Liver (tissue), 3 donors: ENCODE measurements at regions not wholly inside any gene's neighbourhood (a gene's known extent, or its start where the extent isn't known, plus 50 kb on each side); places are given as distances from the start of the nearest gene placed in this dataset.

ENCODE experiments used
- FOXA1 ChIP-seq: IDR thresholded peaks from 2 replicates; pipeline ENCODE4 v1.6.1; 2016; ENCODE audit warnings: antibody characterized with exemption
- GABPA ChIP-seq, 2 donors: IDR thresholded peaks in 1 of 2; conservative IDR thresholded peaks in 1 of 2; 2 replicates each; pipeline ENCODE4 v1.6.1; 2016; ENCODE audit warnings: antibody characterized with exemption in 2 of 2, mild to moderate bottlenecking in 1 of 2, moderate library complexity in 1 of 2
- HNF4G ChIP-seq: IDR thresholded peaks from 2 replicates; pipeline ENCODE4 v1.6.1; 2016; ENCODE audit warnings: antibody characterized with exemption
- JUND ChIP-seq, 2 donors: IDR thresholded peaks; 2 replicates each; pipeline ENCODE4 v1.6.1; 2016; ENCODE audit warnings: antibody characterized with exemption in 2 of 2
- RAD21 ChIP-seq, 2 donors: IDR thresholded peaks; 2 replicates each; pipeline ENCODE4 v1.6.1; 2016; ENCODE audit warnings: antibody characterized with exemption in 2 of 2, mild to moderate bottlenecking in 2 of 2
- SP1 ChIP-seq: IDR thresholded peaks from 2 replicates; pipeline ENCODE4 v1.6.1; 2018; ENCODE audit warnings: antibody characterized with exemption, mild to moderate bottlenecking
- TAF1 ChIP-seq: conservative IDR thresholded peaks from 2 replicates; pipeline ENCODE4 v1.6.1; 2016; ENCODE audit warnings: antibody characterized with exemption, mild to moderate bottlenecking
- TF ChIP-seq, protein P1 (sequence below): fragments of 150-350 bp; IDR thresholded peaks from 2 replicates; pipeline ENCODE4 v1.5.1; 2017; ENCODE audit warnings: improper control_type of control experiment, low read depth, low read length; ENCODE audit not compliant: missing input control
- TF ChIP-seq, protein P2 (sequence below): IDR thresholded peaks from 2 replicates; pipeline ENCODE4 v1.6.1; 2016; ENCODE audit warnings: antibody characterized with exemption, mild to moderate bottlenecking
- TF ChIP-seq, protein P3 (sequence below): IDR thresholded peaks from 2 replicates; pipeline ENCODE4 v1.6.1; 2016; ENCODE audit warnings: antibody characterized with exemption
- donor health status: healthy.
- donor health status: healthy.

DNA sequence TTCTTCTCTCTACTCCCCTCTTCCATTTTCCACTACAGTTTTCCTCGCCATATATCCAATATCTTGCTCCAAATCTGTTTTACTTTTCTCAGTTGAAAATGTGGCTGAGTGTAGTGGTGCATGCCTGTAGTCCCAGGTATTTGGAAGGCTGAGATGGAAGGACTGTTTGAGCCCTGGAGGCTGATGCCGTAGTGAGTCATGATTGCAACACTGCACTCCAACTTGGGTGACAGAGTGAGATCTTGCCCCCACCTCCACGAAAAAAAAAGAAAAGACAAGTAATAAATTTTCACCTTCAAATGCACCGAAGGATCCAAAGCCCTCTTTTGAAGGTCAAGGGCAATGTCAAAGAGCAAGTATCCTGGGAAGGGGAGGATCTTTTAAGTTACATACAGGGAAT is 592.3 kb downstream of the TMEM114 start:
- TF ChIP-seq JUND (IDR thresholded peaks at IDR 0.05) (no peak), HNF4G (no peak), TAF1 (no peak), SP1 (no peak), RAD21 (IDR thresholded peaks at IDR 0.05) (no peak), GABPA (IDR thresholded peaks at IDR 0.05 in 1 of 2, conservative IDR thresholded peaks at IDR 0.05 in 1 of 2) (no peak), FOXA1 (no peak)
- TF ChIP-seq, protein P1, sequence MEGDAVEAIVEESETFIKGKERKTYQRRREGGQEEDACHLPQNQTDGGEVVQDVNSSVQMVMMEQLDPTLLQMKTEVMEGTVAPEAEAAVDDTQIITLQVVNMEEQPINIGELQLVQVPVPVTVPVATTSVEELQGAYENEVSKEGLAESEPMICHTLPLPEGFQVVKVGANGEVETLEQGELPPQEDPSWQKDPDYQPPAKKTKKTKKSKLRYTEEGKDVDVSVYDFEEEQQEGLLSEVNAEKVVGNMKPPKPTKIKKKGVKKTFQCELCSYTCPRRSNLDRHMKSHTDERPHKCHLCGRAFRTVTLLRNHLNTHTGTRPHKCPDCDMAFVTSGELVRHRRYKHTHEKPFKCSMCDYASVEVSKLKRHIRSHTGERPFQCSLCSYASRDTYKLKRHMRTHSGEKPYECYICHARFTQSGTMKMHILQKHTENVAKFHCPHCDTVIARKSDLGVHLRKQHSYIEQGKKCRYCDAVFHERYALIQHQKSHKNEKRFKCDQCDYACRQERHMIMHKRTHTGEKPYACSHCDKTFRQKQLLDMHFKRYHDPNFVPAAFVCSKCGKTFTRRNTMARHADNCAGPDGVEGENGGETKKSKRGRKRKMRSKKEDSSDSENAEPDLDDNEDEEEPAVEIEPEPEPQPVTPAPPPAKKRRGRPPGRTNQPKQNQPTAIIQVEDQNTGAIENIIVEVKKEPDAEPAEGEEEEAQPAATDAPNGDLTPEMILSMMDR, result no peak
- TF ChIP-seq, protein P2, sequence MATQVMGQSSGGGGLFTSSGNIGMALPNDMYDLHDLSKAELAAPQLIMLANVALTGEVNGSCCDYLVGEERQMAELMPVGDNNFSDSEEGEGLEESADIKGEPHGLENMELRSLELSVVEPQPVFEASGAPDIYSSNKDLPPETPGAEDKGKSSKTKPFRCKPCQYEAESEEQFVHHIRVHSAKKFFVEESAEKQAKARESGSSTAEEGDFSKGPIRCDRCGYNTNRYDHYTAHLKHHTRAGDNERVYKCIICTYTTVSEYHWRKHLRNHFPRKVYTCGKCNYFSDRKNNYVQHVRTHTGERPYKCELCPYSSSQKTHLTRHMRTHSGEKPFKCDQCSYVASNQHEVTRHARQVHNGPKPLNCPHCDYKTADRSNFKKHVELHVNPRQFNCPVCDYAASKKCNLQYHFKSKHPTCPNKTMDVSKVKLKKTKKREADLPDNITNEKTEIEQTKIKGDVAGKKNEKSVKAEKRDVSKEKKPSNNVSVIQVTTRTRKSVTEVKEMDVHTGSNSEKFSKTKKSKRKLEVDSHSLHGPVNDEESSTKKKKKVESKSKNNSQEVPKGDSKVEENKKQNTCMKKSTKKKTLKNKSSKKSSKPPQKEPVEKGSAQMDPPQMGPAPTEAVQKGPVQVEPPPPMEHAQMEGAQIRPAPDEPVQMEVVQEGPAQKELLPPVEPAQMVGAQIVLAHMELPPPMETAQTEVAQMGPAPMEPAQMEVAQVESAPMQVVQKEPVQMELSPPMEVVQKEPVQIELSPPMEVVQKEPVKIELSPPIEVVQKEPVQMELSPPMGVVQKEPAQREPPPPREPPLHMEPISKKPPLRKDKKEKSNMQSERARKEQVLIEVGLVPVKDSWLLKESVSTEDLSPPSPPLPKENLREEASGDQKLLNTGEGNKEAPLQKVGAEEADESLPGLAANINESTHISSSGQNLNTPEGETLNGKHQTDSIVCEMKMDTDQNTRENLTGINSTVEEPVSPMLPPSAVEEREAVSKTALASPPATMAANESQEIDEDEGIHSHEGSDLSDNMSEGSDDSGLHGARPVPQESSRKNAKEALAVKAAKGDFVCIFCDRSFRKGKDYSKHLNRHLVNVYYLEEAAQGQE, result no peak
- TF ChIP-seq, protein P3, sequence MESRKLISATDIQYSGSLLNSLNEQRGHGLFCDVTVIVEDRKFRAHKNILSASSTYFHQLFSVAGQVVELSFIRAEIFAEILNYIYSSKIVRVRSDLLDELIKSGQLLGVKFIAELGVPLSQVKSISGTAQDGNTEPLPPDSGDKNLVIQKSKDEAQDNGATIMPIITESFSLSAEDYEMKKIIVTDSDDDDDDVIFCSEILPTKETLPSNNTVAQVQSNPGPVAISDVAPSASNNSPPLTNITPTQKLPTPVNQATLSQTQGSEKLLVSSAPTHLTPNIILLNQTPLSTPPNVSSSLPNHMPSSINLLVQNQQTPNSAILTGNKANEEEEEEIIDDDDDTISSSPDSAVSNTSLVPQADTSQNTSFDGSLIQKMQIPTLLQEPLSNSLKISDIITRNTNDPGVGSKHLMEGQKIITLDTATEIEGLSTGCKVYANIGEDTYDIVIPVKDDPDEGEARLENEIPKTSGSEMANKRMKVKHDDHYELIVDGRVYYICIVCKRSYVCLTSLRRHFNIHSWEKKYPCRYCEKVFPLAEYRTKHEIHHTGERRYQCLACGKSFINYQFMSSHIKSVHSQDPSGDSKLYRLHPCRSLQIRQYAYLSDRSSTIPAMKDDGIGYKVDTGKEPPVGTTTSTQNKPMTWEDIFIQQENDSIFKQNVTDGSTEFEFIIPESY, result no peak
